ENCODE measurements at regions not wholly inside any gene's neighbourhood (a gene's known extent, or its start where the extent isn't known, plus 50 kb on each side); places are given as distances from the start of the nearest gene placed in this dataset.
A peak's percentile ranks its signal among the peaks of the same experiment; 100 is the strongest.

DNA sequence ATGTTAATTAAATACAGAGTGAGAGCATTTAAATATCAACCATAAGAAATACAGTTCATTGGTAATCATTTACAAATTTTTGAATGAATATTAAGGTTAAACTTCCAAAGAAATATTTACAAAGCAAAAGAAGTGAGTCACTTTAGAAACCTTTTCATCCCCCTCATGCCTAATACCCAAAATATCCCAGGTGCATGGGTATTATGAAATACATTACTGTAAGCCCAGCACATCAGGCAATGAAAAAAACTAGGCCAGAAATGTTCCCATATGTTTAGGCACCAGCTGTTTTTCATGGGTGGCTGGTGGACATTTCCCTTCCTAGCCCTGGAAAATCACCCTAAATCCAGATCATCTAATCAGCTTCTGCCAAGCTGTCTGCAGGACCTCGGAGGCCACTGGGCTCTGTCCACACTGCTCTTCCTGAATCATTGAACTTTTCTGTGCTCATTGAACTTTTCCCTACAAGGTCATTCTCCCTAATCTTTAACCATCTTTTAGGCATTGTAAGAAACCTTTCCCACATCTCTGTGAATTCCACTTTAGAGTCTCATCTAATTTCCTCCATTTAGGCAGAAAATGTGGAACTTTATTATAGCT is 145.3 kb upstream of the STXBP5 start (continued):
- TF ChIP-seq ZSCAN21 (CRISPR knock-in tag; IDR thresholded peaks at IDR 0.05; ENCODE audit: borderline replicate concordance) (no peak), ASH2L (IDR thresholded peaks at IDR 0.05; ENCODE audit: insufficient read length, low read depth, low read length) (no peak), HNRNPK (IDR thresholded peaks at IDR 0.05; ENCODE audit: low read depth, low read length, poor library complexity, severe bottlenecking) (no peak), ZNF557 (CRISPR knock-in tag; IDR thresholded peaks at IDR 0.05) (no peak), HMG20B (CRISPR knock-in tag; conservative IDR thresholded peaks at IDR 0.05) (no peak), ZMAT3 (CRISPR knock-in tag; conservative IDR thresholded peaks at IDR 0.05) (no peak), ZNF263 (CRISPR knock-in tag; IDR thresholded peaks at IDR 0.05) (no peak), ZNF383 (CRISPR knock-in tag; IDR thresholded peaks at IDR 0.05; ENCODE audit: borderline replicate concordance) (no peak), ZNF292 (CRISPR knock-in tag; IDR thresholded peaks at IDR 0.05; ENCODE audit: borderline replicate concordance, low read depth) (no peak), PTBP1 (IDR thresholded peaks at IDR 0.05; ENCODE audit: low read depth, low read length, poor library complexity, severe bottlenecking) (no peak), MIER2 (CRISPR knock-in tag; IDR thresholded peaks at IDR 0.05) (peak; percentile 59; the same call in 1 of the 2 replicates), MED13 (CRISPR knock-in tag; IDR thresholded peaks at IDR 0.05) (no peak), NFKB2 (CRISPR knock-in tag; IDR thresholded peaks at IDR 0.05; ENCODE audit: borderline replicate concordance) (no peak), GABPA (IDR thresholded peaks at IDR 0.05; ENCODE audit: low read depth, low read length) (no peak), GABPA (CRISPR knock-in tag; IDR thresholded peaks at IDR 0.05; ENCODE audit: low read depth) (no peak), AKAP8 (CRISPR knock-in tag; IDR thresholded peaks at IDR 0.05) (no peak)
- TF ChIP-seq, protein P1, sequence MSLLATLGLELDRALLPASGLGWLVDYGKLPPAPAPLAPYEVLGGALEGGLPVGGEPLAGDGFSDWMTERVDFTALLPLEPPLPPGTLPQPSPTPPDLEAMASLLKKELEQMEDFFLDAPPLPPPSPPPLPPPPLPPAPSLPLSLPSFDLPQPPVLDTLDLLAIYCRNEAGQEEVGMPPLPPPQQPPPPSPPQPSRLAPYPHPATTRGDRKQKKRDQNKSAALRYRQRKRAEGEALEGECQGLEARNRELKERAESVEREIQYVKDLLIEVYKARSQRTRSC (CRISPR knock-in tag; IDR thresholded peaks at IDR 0.05; ENCODE audit: low read depth) = no peak
- TF ChIP-seq, protein P2, sequence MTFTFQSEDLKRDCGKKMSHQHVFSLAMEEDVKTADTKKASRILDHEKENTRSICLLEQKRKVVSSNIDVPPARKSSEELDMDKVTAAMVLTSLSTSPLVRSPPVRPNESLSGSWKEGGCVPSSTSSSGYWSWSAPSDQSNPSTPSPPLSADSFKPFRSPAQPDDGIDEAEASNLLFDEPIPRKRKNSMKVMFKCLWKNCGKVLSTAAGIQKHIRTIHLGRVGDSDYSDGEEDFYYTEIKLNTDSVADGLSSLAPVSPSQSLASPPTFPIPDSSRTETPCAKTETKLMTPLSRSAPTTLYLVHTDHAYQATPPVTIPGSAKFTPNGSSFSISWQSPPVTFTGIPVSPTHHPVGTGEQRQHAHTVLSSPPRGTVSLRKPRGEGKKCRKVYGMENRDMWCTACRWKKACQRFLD (CRISPR knock-in tag; IDR thresholded peaks at IDR 0.05; ENCODE audit: borderline replicate concordance) = no peak
- TF ChIP-seq, protein P3, sequence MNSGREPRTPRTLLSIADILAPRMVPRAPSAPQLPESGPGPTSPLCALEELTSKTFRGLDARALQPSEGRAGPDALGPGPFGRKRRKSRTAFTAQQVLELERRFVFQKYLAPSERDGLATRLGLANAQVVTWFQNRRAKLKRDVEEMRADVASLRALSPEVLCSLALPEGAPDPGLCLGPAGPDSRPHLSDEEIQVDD (CRISPR knock-in tag; IDR thresholded peaks at IDR 0.05; ENCODE audit: borderline replicate concordance) = no peak
- TF ChIP-seq, protein P4, sequence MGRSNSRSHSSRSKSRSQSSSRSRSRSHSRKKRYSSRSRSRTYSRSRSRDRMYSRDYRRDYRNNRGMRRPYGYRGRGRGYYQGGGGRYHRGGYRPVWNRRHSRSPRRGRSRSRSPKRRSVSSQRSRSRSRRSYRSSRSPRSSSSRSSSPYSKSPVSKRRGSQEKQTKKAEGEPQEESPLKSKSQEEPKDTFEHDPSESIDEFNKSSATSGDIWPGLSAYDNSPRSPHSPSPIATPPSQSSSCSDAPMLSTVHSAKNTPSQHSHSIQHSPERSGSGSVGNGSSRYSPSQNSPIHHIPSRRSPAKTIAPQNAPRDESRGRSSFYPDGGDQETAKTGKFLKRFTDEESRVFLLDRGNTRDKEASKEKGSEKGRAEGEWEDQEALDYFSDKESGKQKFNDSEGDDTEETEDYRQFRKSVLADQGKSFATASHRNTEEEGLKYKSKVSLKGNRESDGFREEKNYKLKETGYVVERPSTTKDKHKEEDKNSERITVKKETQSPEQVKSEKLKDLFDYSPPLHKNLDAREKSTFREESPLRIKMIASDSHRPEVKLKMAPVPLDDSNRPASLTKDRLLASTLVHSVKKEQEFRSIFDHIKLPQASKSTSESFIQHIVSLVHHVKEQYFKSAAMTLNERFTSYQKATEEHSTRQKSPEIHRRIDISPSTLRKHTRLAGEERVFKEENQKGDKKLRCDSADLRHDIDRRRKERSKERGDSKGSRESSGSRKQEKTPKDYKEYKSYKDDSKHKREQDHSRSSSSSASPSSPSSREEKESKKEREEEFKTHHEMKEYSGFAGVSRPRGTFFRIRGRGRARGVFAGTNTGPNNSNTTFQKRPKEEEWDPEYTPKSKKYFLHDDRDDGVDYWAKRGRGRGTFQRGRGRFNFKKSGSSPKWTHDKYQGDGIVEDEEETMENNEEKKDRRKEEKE (IDR thresholded peaks at IDR 0.05) = no peak
- TF ChIP-seq, protein P5, sequence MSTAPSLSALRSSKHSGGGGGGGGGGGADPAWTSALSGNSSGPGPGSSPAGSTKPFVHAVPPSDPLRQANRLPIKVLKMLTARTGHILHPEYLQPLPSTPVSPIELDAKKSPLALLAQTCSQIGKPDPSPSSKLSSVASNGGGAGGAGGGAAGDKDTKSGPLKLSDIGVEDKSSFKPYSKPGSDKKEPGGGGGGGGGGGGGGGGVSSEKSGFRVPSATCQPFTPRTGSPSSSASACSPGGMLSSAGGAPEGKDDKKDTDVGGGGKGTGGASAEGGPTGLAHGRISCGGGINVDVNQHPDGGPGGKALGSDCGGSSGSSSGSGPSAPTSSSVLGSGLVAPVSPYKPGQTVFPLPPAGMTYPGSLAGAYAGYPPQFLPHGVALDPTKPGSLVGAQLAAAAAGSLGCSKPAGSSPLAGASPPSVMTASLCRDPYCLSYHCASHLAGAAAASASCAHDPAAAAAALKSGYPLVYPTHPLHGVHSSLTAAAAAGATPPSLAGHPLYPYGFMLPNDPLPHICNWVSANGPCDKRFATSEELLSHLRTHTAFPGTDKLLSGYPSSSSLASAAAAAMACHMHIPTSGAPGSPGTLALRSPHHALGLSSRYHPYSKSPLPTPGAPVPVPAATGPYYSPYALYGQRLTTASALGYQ (CRISPR knock-in tag; IDR thresholded peaks at IDR 0.05) = 0 out of 2 replicates have a peak, but pooled peaks have one; percentile 41
